PC-3 (cell line): ENCODE measurements at regions not wholly inside any gene's neighbourhood (a gene's known extent, or its start where the extent isn't known, plus 50 kb on each side); places are given as distances from the start of the nearest gene placed in this dataset.

ENCODE experiments used
- ATAC-seq: fragments of 200-7000 bp; cut with Tn5 transposase; 2 replicates; pipeline ENCODE4 v1.9.1; 2020; ENCODE audit warnings: mild to moderate bottlenecking, moderate library complexity
- BruUV-seq: library from RNA; stranded (reverse); fragments of 400-500 nt; replicated peaks from 2 replicates; lab custom pipeline; 2021; lab: Mats Ljungman, UMichigan
- CTCF ChIA-PET: fragments of 300-600 bp; sonication (Branson Sonifier 250); formaldehyde crosslinking; loops from one replicate; lab custom pipeline; 2022; ENCODE audit warnings: antibody characterized with exemption; lab: Charles Lee
- POLR2A ChIA-PET: fragments of 300-600 bp; sonication (Branson Sonifier 250); formaldehyde crosslinking; loops from one replicate; lab custom pipeline; 2022; ENCODE audit warnings: antibody characterized with exemption; ENCODE audit not compliant: unreplicated experiment; lab: Charles Lee
- DNase-seq: peaks from one replicate; pipeline ENCODE4 v3.0.0-alpha.2; 2015
- H2AFZ ChIP-seq: fragments of 300-600 bp; sonication (generic); 2 replicates; pipeline ENCODE4 v1.6.0; 2016; ENCODE audit warnings: antibody characterized with exemption, low read length
- H3F3A ChIP-seq: fragments of 300-600 bp; sonication (generic); one replicate; pipeline ENCODE4 v1.6.0; 2017; ENCODE audit warnings: antibody characterized with exemption, low read length, control low read depth, mild to moderate bottlenecking; ENCODE audit not compliant: unreplicated experiment
- H3K27ac ChIP-seq: fragments of 300-600 bp; sonication (generic); 2 replicates; pipeline ENCODE4 v1.5.1; 2016; ENCODE audit warnings: mild to moderate bottlenecking, low read length
- H3K27me3 ChIP-seq: fragments of 300-600 bp; sonication (generic); 2 replicates; pipeline ENCODE4 v1.6.1; 2016; ENCODE audit warnings: low read length, mixed read lengths
- H3K36me3 ChIP-seq: fragments of 300-600 bp; sonication (generic); 2 replicates; pipeline ENCODE4 v1.6.1; 2016; ENCODE audit warnings: low read depth, mixed run types, low read length, mixed read lengths
- H3K4me1 ChIP-seq: fragments of 300-600 bp; sonication (generic); 2 replicates; pipeline ENCODE4 v1.5.1; 2016; ENCODE audit warnings: low read length; ENCODE audit not compliant: insufficient read depth
- H3K4me2 ChIP-seq: fragments of 300-600 bp; sonication (generic); 2 replicates; pipeline ENCODE4 v1.6.0; 2016; ENCODE audit warnings: low read length
- H3K4me3 ChIP-seq: fragments of 300-600 bp; sonication (generic); 2 replicates; pipeline ENCODE4 v1.5.1; 2016; ENCODE audit warnings: mild to moderate bottlenecking, low read length, mixed read lengths
- H3K79me2 ChIP-seq: fragments of 300-600 bp; sonication (generic); 2 replicates; pipeline ENCODE4 v1.6.1; 2017; ENCODE audit warnings: low read length, mixed read lengths
- H3K9ac ChIP-seq: fragments of 300-600 bp; sonication (generic); 2 replicates; pipeline ENCODE4 v1.6.0; 2016; ENCODE audit warnings: mild to moderate bottlenecking, low read length
- H3K9me2 ChIP-seq: fragments of 300-600 bp; sonication (generic); replicated peaks from 2 replicates; pipeline ENCODE4 v1.6.1; 2016; ENCODE audit warnings: mixed run types, low read length, mixed read lengths
- H3K9me3 ChIP-seq: fragments of 300-600 bp; sonication (generic); 2 replicates; pipeline ENCODE4 v1.6.1; 2016; ENCODE audit warnings: low read length, mixed read lengths
- H4K20me1 ChIP-seq: fragments of 300-600 bp; sonication (generic); 2 replicates; pipeline ENCODE4 v1.6.1; 2016; ENCODE audit warnings: low read length, mixed read lengths
- CTCF ChIP-seq: fragments of 300-600 bp; sonication (generic); conservative IDR thresholded peaks from 2 replicates; pipeline ENCODE4 v1.5.1; 2017; ENCODE audit warnings: antibody characterized with exemption, low read depth, mild to moderate bottlenecking, low read length
- EZH2 ChIP-seq: fragments of 300-600 bp; sonication (generic); IDR thresholded peaks from one replicate; pipeline ENCODE4 v1.6.1; 2017; ENCODE audit warnings: antibody characterized with exemption, mild to moderate bottlenecking, low read length; ENCODE audit not compliant: unreplicated experiment
- EZH2phosphoT487 ChIP-seq: fragments of 300-600 bp; sonication (generic); IDR thresholded peaks from 2 replicates; pipeline ENCODE4 v1.6.1; 2018; ENCODE audit warnings: mild to moderate bottlenecking, antibody characterized with exemption, low read length, borderline replicate concordance
- intact Hi-C: fragments of 100-400 bp; cut with micrococcal nuclease; formaldehyde crosslinking; loops from 2 replicates; pipeline ENCODE4 v1.9.0; 2023

GRCh38 chr6:88301256-88301655, 135.1 kb upstream of the CNR1 start:
- TF ChIP-seq CTCF (no peak), EZH2 (no peak), EZH2phosphoT487 (no peak)
- H3K9ac ChIP-seq: no peak overlapping the region
- CTCF ChIA-PET: no interaction called here
- H3K4me2 ChIP-seq: no peak overlapping the region
- H3K4me3 ChIP-seq: no peak overlapping the region
- POLR2A ChIA-PET: no interaction called here
- H3K4me1 ChIP-seq: no peaks in the 10 kb centered on the region
- no peaks in the 10 kb centered on the region for H3K79me2 ChIP-seq
- H3K36me3 ChIP-seq: no peaks in the 10 kb centered on the region
- H3K27me3 ChIP-seq: peaks cover 31% of the 10 kb centered on the region
- H3K9me2 ChIP-seq: no peaks in the 10 kb centered on the region
- DNase-seq (no peak), ATAC-seq (no peak)
- no peaks in the 10 kb centered on the region for H3K9me3 ChIP-seq
- no peaks in the 10 kb centered on the region for H3F3A ChIP-seq
- no peaks in the 10 kb centered on the region for H4K20me1 ChIP-seq
- intact Hi-C loops: no loop called here
- BruUV-seq: no TSS peak
- H3K27ac ChIP-seq: no peak overlapping the region
- no peak overlapping the region for H2AFZ ChIP-seq

DNA sequence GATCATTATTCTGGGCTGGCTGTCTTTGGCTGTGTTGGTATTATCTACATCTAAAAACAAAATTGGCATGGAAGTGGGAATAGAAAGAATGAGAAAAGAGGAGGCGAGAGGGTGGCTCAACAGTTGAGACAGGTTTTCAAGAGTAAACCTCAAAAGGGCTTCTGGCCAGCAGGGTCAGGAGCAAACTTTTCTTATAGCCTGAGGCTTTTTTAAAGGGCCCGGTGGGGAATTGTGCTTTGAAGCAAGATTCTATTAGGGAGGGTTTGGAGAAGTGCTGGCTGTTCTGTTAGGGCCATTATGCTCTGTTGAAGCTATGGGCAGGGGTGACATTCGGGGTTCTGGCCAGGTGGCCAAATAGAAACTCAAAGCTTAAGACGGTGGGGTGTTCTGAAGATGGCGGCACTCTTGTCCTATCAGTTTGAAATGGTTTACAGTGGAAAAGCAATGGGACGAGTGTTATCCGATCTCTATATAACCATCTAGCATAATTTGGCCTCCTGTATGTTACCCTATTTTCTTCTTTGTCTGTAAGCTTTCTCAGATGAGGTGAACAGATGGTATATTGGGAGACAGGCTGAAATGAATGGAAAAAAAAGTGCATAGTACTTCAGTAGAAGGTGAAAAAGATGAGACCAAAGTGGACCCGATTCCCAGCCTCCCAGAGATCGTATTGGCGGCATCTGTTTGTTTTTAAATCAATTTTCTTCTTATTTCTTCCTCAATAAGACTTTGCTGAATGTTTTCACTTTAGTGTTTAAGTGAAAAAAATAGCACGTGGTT, 132.1 kb upstream of the CNR1 start:
- Histone ChIP-seq H3K27ac (no peak overlapping the region), H3K79me2 (no peaks in the 10 kb centered on the region), H3K4me2 (no peak overlapping the region), H3K9me3 (no peaks in the 10 kb centered on the region), H3K36me3 (no peaks in the 10 kb centered on the region), H4K20me1 (no peaks in the 10 kb centered on the region), H3K4me3 (no peak overlapping the region), H3K4me1 (no peaks in the 10 kb centered on the region), H3K27me3 (peaks cover 47% of the 10 kb centered on the region), H3F3A (no peaks in the 10 kb centered on the region), H3K9me2 (no peaks in the 10 kb centered on the region), H3K9ac (no peak overlapping the region), H2AFZ (no peak overlapping the region)
- ATAC-seq (no peak), DNase-seq (no peak)
- TF ChIP-seq EZH2 (no peak), CTCF (no peak), EZH2phosphoT487 (no peak)
- POLR2A ChIA-PET: no interaction called here
- CTCF ChIA-PET: no interaction called here
- intact Hi-C loops: no loop called here
- no TSS peak for BruUV-seq

DNA sequence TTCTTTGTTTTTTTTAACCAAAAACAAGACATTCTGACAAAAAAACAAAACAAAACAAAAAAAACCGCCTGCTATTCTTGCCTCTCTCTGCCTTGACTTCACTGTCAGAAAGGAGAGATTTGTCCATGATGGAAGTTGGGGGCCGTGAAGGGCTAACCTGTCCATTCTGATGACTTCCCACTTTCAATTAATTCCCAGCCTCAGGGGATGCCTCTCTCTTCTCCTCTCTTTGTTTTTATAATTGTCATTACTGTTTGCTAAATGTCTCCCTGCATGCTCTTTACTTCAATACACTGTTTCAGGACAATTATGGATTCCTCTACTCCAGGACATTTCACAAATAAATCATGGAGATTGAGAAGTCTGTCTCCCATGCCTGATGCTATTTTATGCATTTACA, 130.5 kb upstream of the CNR1 start:
- no peaks in the 10 kb centered on the region for H3K9me2 ChIP-seq
- POLR2A ChIA-PET: no interaction called here
- no peaks in the 10 kb centered on the region for H3K9me3 ChIP-seq
- CTCF ChIA-PET: no interaction called here
- no peaks in the 10 kb centered on the region for H4K20me1 ChIP-seq
- H3K4me2 ChIP-seq: no peak overlapping the region
- H3K27me3 ChIP-seq: peaks cover 47% of the 10 kb centered on the region
- intact Hi-C loops: no loop called here
- H3K9ac ChIP-seq: no peak overlapping the region
- H3F3A ChIP-seq: no peaks in the 10 kb centered on the region
- H3K4me3 ChIP-seq: no peak overlapping the region
- H2AFZ ChIP-seq: no peak overlapping the region
- DNase-seq (no peak), ATAC-seq (no peak)
- no peaks in the 10 kb centered on the region for H3K79me2 ChIP-seq
- no peak overlapping the region for H3K27ac ChIP-seq
- H3K36me3 ChIP-seq: no peaks in the 10 kb centered on the region
- no peak for TF ChIP-seq EZH2phosphoT487
- TF ChIP-seq CTCF: no peak
- no peak for TF ChIP-seq EZH2
- no peaks in the 10 kb centered on the region for H3K4me1 ChIP-seq
- BruUV-seq: no TSS peak
